H9 (cell line): ENCODE measurements at regions not wholly inside any gene's neighbourhood (a gene's known extent, or its start where the extent isn't known, plus 50 kb on each side); places are given as distances from the start of the nearest gene placed in this dataset.
A peak's percentile ranks its signal among the peaks of the same experiment; 100 is the strongest.

Source experiments
- DNase-seq: peaks from one replicate; pipeline ENCODE4 v3.0.0-alpha.2; 2017
- H2AFZ ChIP-seq: one replicate; pipeline ENCODE4 v1.6.1; 2013; ENCODE audit warnings: mild to moderate bottlenecking, low read length, control low read depth, moderate library complexity
- H2AK5ac ChIP-seq: 2 replicates; pipeline ENCODE4 v1.6.1; 2013; ENCODE audit warnings: low read length, control low read depth, mixed read lengths; ENCODE audit not compliant: insufficient read length
- H2BK120ac ChIP-seq: one replicate; pipeline ENCODE4 v1.6.1; 2013; ENCODE audit warnings: low read depth, mild to moderate bottlenecking, low read length, control low read depth, inconsistent platforms; ENCODE audit not compliant: poor library complexity, severe bottlenecking
- H2BK12ac ChIP-seq: 2 replicates; pipeline ENCODE4 v1.6.1; 2013; ENCODE audit warnings: low read length, control low read depth, mixed read lengths, low read depth; ENCODE audit not compliant: insufficient read length
- H2BK15ac ChIP-seq: 2 replicates; pipeline ENCODE4 v1.6.1; 2013; ENCODE audit warnings: low read depth, low read length, control low read depth
- H2BK20ac ChIP-seq: one replicate; pipeline ENCODE4 v1.6.1; 2013; ENCODE audit warnings: low read depth, mild to moderate bottlenecking, low read length, control low read depth, inconsistent platforms; ENCODE audit not compliant: poor library complexity, severe bottlenecking
- H2BK5ac ChIP-seq: 2 replicates; pipeline ENCODE4 v1.6.1; 2013; ENCODE audit warnings: low read length, control low read depth, mixed read lengths; ENCODE audit not compliant: insufficient read length
- H3K14ac ChIP-seq: 2 replicates; pipeline ENCODE4 v1.6.1; 2013; ENCODE audit warnings: low read length, control low read depth; ENCODE audit not compliant: insufficient read depth
- H3K18ac ChIP-seq: 2 replicates; pipeline ENCODE4 v1.6.1; 2013; ENCODE audit warnings: low read depth, mild to moderate bottlenecking, mixed read lengths, low read length, control low read depth; ENCODE audit not compliant: insufficient read length
- H3K23ac ChIP-seq: 2 replicates; pipeline ENCODE4 v1.6.1; 2013; ENCODE audit warnings: low read length, control low read depth, mixed read lengths, low read depth; ENCODE audit not compliant: insufficient read length
- H3K23me2 ChIP-seq: 2 replicates; pipeline ENCODE4 v1.6.1; 2013; ENCODE audit warnings: low read depth, mild to moderate bottlenecking, mixed read lengths, low read length, control low read depth; ENCODE audit not compliant: insufficient read length, poor library complexity, severe bottlenecking
- H3K27ac ChIP-seq: 2 replicates; pipeline ENCODE4 v1.5.1; 2013; ENCODE audit warnings: low read length, control low read depth, mixed read lengths, low read depth; ENCODE audit not compliant: insufficient read length
- H3K27me3 ChIP-seq: 2 replicates; pipeline ENCODE4 v1.6.1; 2013; ENCODE audit warnings: low read length, control low read depth, inconsistent platforms; ENCODE audit not compliant: insufficient read depth
- H3K4ac ChIP-seq: 2 replicates; pipeline ENCODE4 v1.6.1; 2013; ENCODE audit warnings: low read depth, mild to moderate bottlenecking, control low read depth, inconsistent platforms, low read length, moderate library complexity
- H3K4me1 ChIP-seq: 2 replicates; pipeline ENCODE4 v1.6.1; 2013; ENCODE audit warnings: low read length, control low read depth, inconsistent platforms; ENCODE audit not compliant: insufficient read depth
- H3K4me2 ChIP-seq: 2 replicates; pipeline ENCODE4 v1.6.1; 2013; ENCODE audit warnings: low read length, control low read depth, mixed read lengths; ENCODE audit not compliant: insufficient read length, insufficient read depth
- H3K56ac ChIP-seq: 2 replicates; pipeline ENCODE4 v1.6.1; 2013; ENCODE audit warnings: low read depth, mild to moderate bottlenecking, mixed read lengths, low read length, control low read depth; ENCODE audit not compliant: insufficient read length
- H3K79me1 ChIP-seq: 2 replicates; pipeline ENCODE4 v1.6.1; 2013; ENCODE audit warnings: low read depth, mild to moderate bottlenecking, moderate library complexity, low read length, control low read depth, inconsistent platforms; ENCODE audit not compliant: insufficient read depth, poor library complexity, severe bottlenecking
- H3K79me2 ChIP-seq: 2 replicates; pipeline ENCODE4 v1.6.1; 2013; ENCODE audit warnings: low read length, control low read depth, inconsistent platforms; ENCODE audit not compliant: insufficient read depth
- H3K9ac ChIP-seq: 2 replicates; pipeline ENCODE4 v1.6.1; 2013; ENCODE audit warnings: low read length, control low read depth, mixed read lengths; ENCODE audit not compliant: insufficient read length; ENCODE audit errors: extremely low read depth
- H3K9me3 ChIP-seq: one replicate; pipeline ENCODE4 v1.6.1; 2013; ENCODE audit warnings: low read depth, low read length, inconsistent platforms; ENCODE audit not compliant: control insufficient read depth
- H3T11ph ChIP-seq: one replicate; pipeline ENCODE4 v1.6.1; 2013; ENCODE audit warnings: mild to moderate bottlenecking, low read length, control low read depth, inconsistent platforms
- H4K20me1 ChIP-seq: one replicate; pipeline ENCODE4 v1.6.1; 2013; ENCODE audit not compliant: control insufficient read depth, insufficient read length, insufficient read depth
- H4K5ac ChIP-seq: 2 replicates; pipeline ENCODE4 v1.6.1; 2013; ENCODE audit warnings: low read depth, mild to moderate bottlenecking, mixed read lengths, low read length, control low read depth; ENCODE audit not compliant: insufficient read length
- H4K8ac ChIP-seq: replicated peaks from 2 replicates; pipeline ENCODE4 v1.6.1; 2013; ENCODE audit warnings: low read length, control low read depth, mixed read lengths, low read depth; ENCODE audit not compliant: insufficient read length
- H4K91ac ChIP-seq: 2 replicates; pipeline ENCODE4 v1.6.1; 2013; ENCODE audit warnings: low read depth, mild to moderate bottlenecking, moderate library complexity, mixed read lengths, low read length, control low read depth; ENCODE audit not compliant: insufficient read length
- H3K27ac Mint-ChIP-seq, 3 experiments: 2 replicates in 2 of 3; 3 replicates in 1 of 3; pipeline ENCODE4 v1.8.0; 2020 to 2021; ENCODE audit warnings: mixed read lengths in 3 of 3, mild to moderate bottlenecking in 1 of 3, moderate library complexity in 1 of 3
- H3K27me3 Mint-ChIP-seq: 2 replicates; pipeline ENCODE4 v1.8.0; 2021; ENCODE audit warnings: low read depth, mild to moderate bottlenecking, moderate library complexity, mixed read lengths
- H3K36me3 Mint-ChIP-seq, 3 experiments: 2 replicates in 2 of 3; 3 replicates in 1 of 3; pipeline ENCODE4 v1.8.0; 2020 to 2021; ENCODE audit warnings: low read depth in 3 of 3, mixed read lengths in 3 of 3; ENCODE audit not compliant: insufficient read depth in 1 of 3
- H3K4me1 Mint-ChIP-seq, 2 experiments: 2 replicates each; pipeline ENCODE4 v1.8.0; 2020; ENCODE audit warnings: mixed read lengths in 2 of 2
- H3K4me3 Mint-ChIP-seq, 2 experiments: 2 replicates in 1 of 2; 3 replicates in 1 of 2; pipeline ENCODE4 v1.8.0; 2020 to 2021; ENCODE audit warnings: mild to moderate bottlenecking in 2 of 2, mixed read lengths in 2 of 2, moderate library complexity in 1 of 2
- H3K9me3 Mint-ChIP-seq, 2 experiments: 2 replicates in 1 of 2; 3 replicates in 1 of 2; pipeline ENCODE4 v1.8.0; 2020; ENCODE audit warnings: mild to moderate bottlenecking in 2 of 2, mixed read lengths in 2 of 2, moderate library complexity in 1 of 2
- WGBS: extraction: QIAGEN DNeasy Blood & Tissue Kit; methylation state at CpG from one replicate; pipeline ENCODE4 v1.1.7; 2013; ENCODE audit warnings: missing lambda C conversion rate, low lambda C conversion rate, mixed read lengths; ENCODE audit not compliant: insufficient read length; ENCODE audit errors: extremely low coverage; 5-methylcytosine and 5-hydroxymethylcytosine counted together
- TF ChIP-seq, protein P1 (sequence below): fragments of 200-600 bp; sonication (generic); conservative IDR thresholded peaks from 3 replicates; pipeline ENCODE4 v1.8.0; 2021; ENCODE audit warnings: antibody characterized with exemption, mild to moderate bottlenecking

GRCh38 chr21:22981819-22982218 is 1983.6 kb downstream of the NCAM2 start:
- no peaks in the 10 kb centered on the region for H3K9me3 ChIP-seq
- no peak overlapping the region for H2AFZ ChIP-seq
- H2BK12ac ChIP-seq, result no peak overlapping the region
- H3K23me2 ChIP-seq, result no peaks in the 10 kb centered on the region
- H3K27ac ChIP-seq, result no peak overlapping the region
- TF ChIP-seq, protein P1, sequence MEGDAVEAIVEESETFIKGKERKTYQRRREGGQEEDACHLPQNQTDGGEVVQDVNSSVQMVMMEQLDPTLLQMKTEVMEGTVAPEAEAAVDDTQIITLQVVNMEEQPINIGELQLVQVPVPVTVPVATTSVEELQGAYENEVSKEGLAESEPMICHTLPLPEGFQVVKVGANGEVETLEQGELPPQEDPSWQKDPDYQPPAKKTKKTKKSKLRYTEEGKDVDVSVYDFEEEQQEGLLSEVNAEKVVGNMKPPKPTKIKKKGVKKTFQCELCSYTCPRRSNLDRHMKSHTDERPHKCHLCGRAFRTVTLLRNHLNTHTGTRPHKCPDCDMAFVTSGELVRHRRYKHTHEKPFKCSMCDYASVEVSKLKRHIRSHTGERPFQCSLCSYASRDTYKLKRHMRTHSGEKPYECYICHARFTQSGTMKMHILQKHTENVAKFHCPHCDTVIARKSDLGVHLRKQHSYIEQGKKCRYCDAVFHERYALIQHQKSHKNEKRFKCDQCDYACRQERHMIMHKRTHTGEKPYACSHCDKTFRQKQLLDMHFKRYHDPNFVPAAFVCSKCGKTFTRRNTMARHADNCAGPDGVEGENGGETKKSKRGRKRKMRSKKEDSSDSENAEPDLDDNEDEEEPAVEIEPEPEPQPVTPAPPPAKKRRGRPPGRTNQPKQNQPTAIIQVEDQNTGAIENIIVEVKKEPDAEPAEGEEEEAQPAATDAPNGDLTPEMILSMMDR, result no peak
- no peak overlapping the region for H4K8ac ChIP-seq
- H3K27ac Mint-ChIP-seq, result peak overlapping the region in 2 of 3 experiments; percentile 78 to 97; a peak in 5 of 7 replicates
- H3K9ac ChIP-seq, result no peak overlapping the region
- H3K27me3 ChIP-seq, result no peaks in the 10 kb centered on the region
- peaks cover 14 to 18% of the 10 kb centered on the region in 2 experiments for H3K4me1 Mint-ChIP-seq
- H3K36me3 Mint-ChIP-seq, result peaks cover 0 to 10% (median 3%) of the 10 kb centered on the region in 3 experiments; a peak in 3 of 7 replicates
- H3T11ph ChIP-seq, result no peak overlapping the region
- H3K27me3 Mint-ChIP-seq, result no peaks in the 10 kb centered on the region
- no peak overlapping the region for H4K91ac ChIP-seq
- H3K23ac ChIP-seq, result no peak overlapping the region
- no peak overlapping the region for H2BK5ac ChIP-seq
- no peak overlapping the region for H3K56ac ChIP-seq
- no peak overlapping the region for H2AK5ac ChIP-seq
- no CpG with 5 or more reads among the region's 4 CpGs for WGBS
- H3K18ac ChIP-seq, result no peak overlapping the region
- H3K79me1 ChIP-seq, result no peaks in the 10 kb centered on the region
- peaks cover 4% of the 10 kb centered on the region for H3K4me1 ChIP-seq
- H4K20me1 ChIP-seq, result no peaks in the 10 kb centered on the region
- no peak overlapping the region for H4K5ac ChIP-seq
- H3K9me3 Mint-ChIP-seq, result peaks cover 7 to 8% of the 10 kb centered on the region in 2 experiments; a peak in 4 of 5 replicates
- H3K4me3 Mint-ChIP-seq, result no peak overlapping the region; a peak in 1 of 5 replicates
- H3K14ac ChIP-seq, result no peak overlapping the region
- peak; percentile 24 for DNase-seq
- no peaks in the 10 kb centered on the region for H3K79me2 ChIP-seq
- no peak overlapping the region for H2BK120ac ChIP-seq
- H2BK15ac ChIP-seq, result no peak overlapping the region
- no peak overlapping the region for H2BK20ac ChIP-seq
- no peak overlapping the region for H3K4ac ChIP-seq
- peak overlapping the region; percentile 6 for H3K4me2 ChIP-seq
